Epithelial cell of proximal tubule (primary cell): ENCODE measurements at regions not wholly inside any gene's neighbourhood (a gene's known extent, or its start where the extent isn't known, plus 50 kb on each side); places are given as distances from the start of the nearest gene placed in this dataset.

Source experiments
- DNase-seq: peaks from one replicate; pipeline ENCODE4 v3.0.0-alpha.2; 2011; ENCODE audit warnings: low read depth
- H3K4me3 ChIP-seq: 2 replicates; pipeline ENCODE4 v1.5.1; 2011; ENCODE audit warnings: low read depth, mild to moderate bottlenecking, low read length
- CTCF ChIP-seq: conservative IDR thresholded peaks from 2 replicates; pipeline ENCODE4 v1.5.1; 2012; ENCODE audit warnings: low read depth, mild to moderate bottlenecking, low read length

- DNase-seq = no peak
- TF ChIP-seq CTCF = no peak
- H3K4me3 ChIP-seq = no peak overlapping the region
Observed at GRCh38 chr5:4571248-4571948, 568.7 kb upstream of the ADAMTS16 start.

- DNase-seq = no peak
- H3K4me3 ChIP-seq = no peak overlapping the region
- no peak for TF ChIP-seq CTCF
Observed at GRCh38 chr5:4572311-4573100, 567.6 kb upstream of the ADAMTS16 start.

GRCh38 chr5:4575608-4576007 lies 564.5 kb upstream of the ADAMTS16 start:
- DNase-seq = no peak
- TF ChIP-seq CTCF = no peak
- no peak overlapping the region for H3K4me3 ChIP-seq

GRCh38 chr5:4576161-4576748 lies 563.9 kb upstream of the ADAMTS16 start:
- H3K4me3 ChIP-seq = no peak overlapping the region
- no peak for DNase-seq
- no peak for TF ChIP-seq CTCF

GRCh38 chr5:4576908-4577307 lies 563.2 kb upstream of the ADAMTS16 start:
- H3K4me3 ChIP-seq = no peak overlapping the region
- no peak for TF ChIP-seq CTCF
- no peak for DNase-seq

- TF ChIP-seq CTCF = no peak
- no peak overlapping the region for H3K4me3 ChIP-seq
- no peak for DNase-seq
Observed at GRCh38 chr5:4579679-4580078, 560.5 kb upstream of the ADAMTS16 start.

GRCh38 chr5:4580772-4581171 lies 559.4 kb upstream of the ADAMTS16 start:
- no peak for TF ChIP-seq CTCF
- no peak for DNase-seq
- no peak overlapping the region for H3K4me3 ChIP-seq
